ENCODE measurements at regions not wholly inside any gene's neighbourhood (a gene's known extent, or its start where the extent isn't known, plus 50 kb on each side); places are given as distances from the start of the nearest gene placed in this dataset.

GRCh38 chrY:7961811-7962210 lies 1050.3 kb upstream of the AMELY start:
- TF ChIP-seq CTCF (IDR thresholded peaks at IDR 0.05) (no peak), POLR2A (IDR thresholded peaks at IDR 0.05) (no peak)

Data from transverse colon (tissue), 3 donors.